Retinal pigment epithelial cell (primary cell): ENCODE measurements at regions not wholly inside any gene's neighbourhood (a gene's known extent, or its start where the extent isn't known, plus 50 kb on each side); places are given as distances from the start of the nearest gene placed in this dataset.

Experiments used
- DNase-seq: peaks from one replicate; pipeline ENCODE4 v3.0.0-alpha.2; 2010; ENCODE audit warnings: low read depth
- H3K4me3 ChIP-seq: 2 replicates; pipeline ENCODE4 v1.5.1; 2011; ENCODE audit warnings: mild to moderate bottlenecking, low read length, control low read depth, moderate library complexity
- CTCF ChIP-seq: conservative IDR thresholded peaks from 2 replicates; pipeline ENCODE4 v1.5.1; 2011; ENCODE audit warnings: low read depth, low read length, control low read depth, inconsistent platforms

- DNase-seq: no peak
- no peak overlapping the region for H3K4me3 ChIP-seq
- no peak for TF ChIP-seq CTCF
These were observed 99.9 kb downstream of the SLIT2 start for GRCh38 chr4:20351360-20352162.

- H3K4me3 ChIP-seq: no peak overlapping the region
- TF ChIP-seq CTCF: no peak
- DNase-seq: no peak
These were observed 100.4 kb downstream of the SLIT2 start for GRCh38 chr4:20352163-20352431.

GRCh38 chr4:20353646-20354045, 101.9 kb downstream of the SLIT2 start:
- no peak for DNase-seq
- no peak for TF ChIP-seq CTCF

GRCh38 chr4:20354120-20354519, 102.4 kb downstream of the SLIT2 start:
- no peak overlapping the region for H3K4me3 ChIP-seq
- no peak for TF ChIP-seq CTCF
- DNase-seq: no peak

More at GRCh38 chr4:20353646-20354045, 101.9 kb downstream of the SLIT2 start:
- no peak overlapping the region for H3K4me3 ChIP-seq

GRCh38 chr4:20356565-20356964, 104.9 kb downstream of the SLIT2 start:
- no peak overlapping the region for H3K4me3 ChIP-seq
- TF ChIP-seq CTCF: no peak
- DNase-seq: peak; percentile 46

- H3K4me3 ChIP-seq: no peak overlapping the region
- no peak for TF ChIP-seq CTCF
These were observed 106.4 kb downstream of the SLIT2 start for GRCh38 chr4:20358110-20358509.

GRCh38 chr4:20359692-20360091, 108.0 kb downstream of the SLIT2 start:
- DNase-seq: no peak
- no peak overlapping the region for H3K4me3 ChIP-seq
- no peak for TF ChIP-seq CTCF

More at GRCh38 chr4:20358110-20358509, 106.4 kb downstream of the SLIT2 start:
- no peak for DNase-seq
